Endothelial cell of umbilical vein (primary cell): ENCODE measurements at regions not wholly inside any gene's neighbourhood (a gene's known extent, or its start where the extent isn't known, plus 50 kb on each side); places are given as distances from the start of the nearest gene placed in this dataset.

Experiments
- BruUV-seq: library from RNA; stranded (reverse); fragments of 400-500 nt; replicated peaks from 2 replicates; lab custom pipeline; 2021; lab: Mats Ljungman, UMichigan
- CTCF ChIA-PET: fragments of 300-600, 350-600 bp; sonication (Branson Sonifier 250); formaldehyde crosslinking; loops from one replicate; lab custom pipeline; 2021; ENCODE audit warnings: antibody characterized with exemption, inconsistent platforms; lab: Charles Lee
- POLR2A ChIA-PET: fragments of 300-600, 350-600 bp; sonication (Branson Sonifier 250); formaldehyde crosslinking; loops from one replicate; lab custom pipeline; 2021; ENCODE audit warnings: antibody characterized with exemption, inconsistent platforms; lab: Charles Lee
- DNase-seq: peaks from one replicate; pipeline ENCODE4 v3.0.0-alpha.2; 2011; ENCODE audit warnings: low read depth, low spot score
- FAIRE-seq: peaks from 2 replicates; lab custom pipeline; 2011; peaks lifted over from hg19 to GRCh38; lab: Jason Lieb, UNC
- H2AFZ ChIP-seq: 2 replicates; pipeline ENCODE4 v1.6.0; 2012; ENCODE audit warnings: low read depth, low read length, control low read depth, inconsistent platforms
- H3K27ac ChIP-seq: 2 replicates; pipeline ENCODE4 v1.5.1; 2011; ENCODE audit warnings: low read depth, mild to moderate bottlenecking, control low read depth, low read length, moderate library complexity; ENCODE audit not compliant: insufficient read depth
- H3K27me3 ChIP-seq, 2 experiments: 2 replicates each; pipeline versions ENCODE4 v1.6.0 to v1.6.1; 2011; ENCODE audit warnings: low read length in 2 of 2, mixed read lengths in 1 of 2; ENCODE audit not compliant: control insufficient read depth in 2 of 2, insufficient read depth in 2 of 2
- H3K36me3 ChIP-seq, 2 experiments: 2 replicates in 1 of 2; 3 replicates in 1 of 2; pipeline ENCODE4 v1.5.1; 2011; ENCODE audit warnings: low read length in 2 of 2, mild to moderate bottlenecking in 1 of 2, moderate library complexity in 1 of 2; ENCODE audit not compliant: control insufficient read depth in 2 of 2, insufficient read depth in 2 of 2; ENCODE audit errors: extremely low read depth in 1 of 2
- H3K4me1 ChIP-seq: 3 replicates; pipeline ENCODE4 v1.5.1; 2011; ENCODE audit warnings: mild to moderate bottlenecking, low read length; ENCODE audit not compliant: control insufficient read depth, insufficient read depth; ENCODE audit errors: extremely low read depth
- H3K4me2 ChIP-seq: 2 replicates; pipeline ENCODE4 v1.6.1; 2011; ENCODE audit warnings: low read length, control low read depth, mixed read lengths; ENCODE audit not compliant: insufficient read depth
- H3K4me3 ChIP-seq, 3 experiments: fragments of 200-600 bp in 1 of 3; sonication (generic), shearing (Covaris generic) in 1 of 3; replicated peaks in 1 of 3; 2 replicates each; pipeline ENCODE4 v1.5.1; 2011 to 2016; ENCODE audit warnings: control low read depth in 3 of 3, low read length in 3 of 3, mild to moderate bottlenecking in 2 of 3, inconsistent platforms in 1 of 3, low read depth in 1 of 3, moderate library complexity in 1 of 3; ENCODE audit not compliant: insufficient read depth in 1 of 3
- H3K79me2 ChIP-seq: 2 replicates; pipeline ENCODE4 v1.6.0; 2012; ENCODE audit warnings: low read length, inconsistent platforms; ENCODE audit not compliant: control insufficient read depth, insufficient read depth
- H3K9ac ChIP-seq: replicated peaks from 2 replicates; pipeline ENCODE3; 2011; ENCODE audit warnings: low read length, control low read depth; ENCODE audit not compliant: insufficient read depth; ENCODE audit errors: extremely low read depth
- H3K9me1 ChIP-seq: replicated peaks from 3 replicates; pipeline ENCODE4 v1.6.0; 2011; ENCODE audit warnings: mild to moderate bottlenecking, low read length; ENCODE audit not compliant: control insufficient read depth, insufficient read depth; ENCODE audit errors: extremely low read depth
- H3K9me3 ChIP-seq: replicated peaks from 2 replicates; pipeline ENCODE4 v1.5.1; 2012; ENCODE audit warnings: low read length, inconsistent platforms; ENCODE audit not compliant: control insufficient read depth, insufficient read depth
- H4K20me1 ChIP-seq: replicated peaks from 2 replicates; pipeline ENCODE3; 2011; ENCODE audit warnings: mild to moderate bottlenecking, low read length; ENCODE audit not compliant: control insufficient read depth, insufficient read depth; ENCODE audit errors: extremely low read depth
- EZH2 ChIP-seq: IDR thresholded peaks from 2 replicates; pipeline ENCODE4 v1.6.1; 2012; ENCODE audit warnings: borderline replicate concordance, low read depth, mild to moderate bottlenecking, moderate library complexity, low read length, inconsistent platforms; ENCODE audit not compliant: severe bottlenecking
- FOS ChIP-seq: IDR thresholded peaks from 2 replicates; pipeline ENCODE4 v1.6.1; 2011; ENCODE audit warnings: mild to moderate bottlenecking, low read length, moderate library complexity, borderline replicate concordance; ENCODE audit not compliant: insufficient read depth
- GATA2 ChIP-seq: IDR thresholded peaks from 2 replicates; pipeline ENCODE4 v1.7.0; 2011; ENCODE audit warnings: low read depth, mild to moderate bottlenecking, moderate library complexity, mixed read lengths, low read length; ENCODE audit not compliant: insufficient read length, insufficient read depth
- JUN ChIP-seq: IDR thresholded peaks from 2 replicates; pipeline ENCODE4 v1.6.1; 2011; ENCODE audit warnings: borderline replicate concordance, low read depth; ENCODE audit not compliant: insufficient read length, insufficient read depth
- MYC ChIP-seq: IDR thresholded peaks from one replicate; pipeline ENCODE4 v1.6.1; 2011; ENCODE audit warnings: mild to moderate bottlenecking, low read depth, low read length
- POLR2A ChIP-seq: IDR thresholded peaks from 2 replicates; pipeline ENCODE4 v1.6.1; 2012; ENCODE audit warnings: low read depth, mild to moderate bottlenecking, control low read depth, low read length
- POLR2AphosphoS5 ChIP-seq: IDR thresholded peaks from 2 replicates; pipeline ENCODE4 v1.6.1; 2012; ENCODE audit warnings: low read depth, mild to moderate bottlenecking, control low read depth, low read length, moderate library complexity; ENCODE audit not compliant: insufficient read depth
- dilution Hi-C: fragments of 300-500 bp; cut with MboI; formaldehyde crosslinking; loops from one replicate; pipeline ENCODE4 v1.15.0; 2019; ENCODE audit warnings: low sequenced_read_pairs; ENCODE audit not compliant: extremely low pct_ligation_motif_present
- intact Hi-C: fragments of 100-400 bp; cut with micrococcal nuclease; formaldehyde crosslinking; loops from one replicate; pipeline ENCODE4 v1.10.0; 2022
- TF ChIP-seq, protein P1 (sequence below): IDR thresholded peaks from 2 replicates; pipeline ENCODE4 v1.6.1; 2011; ENCODE audit not compliant: insufficient read depth, insufficient read length
- TF ChIP-seq, protein P2 (sequence below), 2 donors: IDR thresholded peaks; 1 replicate in 1 of 2; 2 replicates in 1 of 2; pipeline ENCODE4 v1.5.1; 2011; ENCODE audit warnings: low read length in 2 of 2, mild to moderate bottlenecking in 2 of 2, moderate library complexity in 2 of 2, control low read depth in 1 of 2, inconsistent platforms in 1 of 2, low read depth in 1 of 2; ENCODE audit not compliant: insufficient read depth in 1 of 2; ENCODE audit errors: extremely low read depth in 1 of 2

DNA sequence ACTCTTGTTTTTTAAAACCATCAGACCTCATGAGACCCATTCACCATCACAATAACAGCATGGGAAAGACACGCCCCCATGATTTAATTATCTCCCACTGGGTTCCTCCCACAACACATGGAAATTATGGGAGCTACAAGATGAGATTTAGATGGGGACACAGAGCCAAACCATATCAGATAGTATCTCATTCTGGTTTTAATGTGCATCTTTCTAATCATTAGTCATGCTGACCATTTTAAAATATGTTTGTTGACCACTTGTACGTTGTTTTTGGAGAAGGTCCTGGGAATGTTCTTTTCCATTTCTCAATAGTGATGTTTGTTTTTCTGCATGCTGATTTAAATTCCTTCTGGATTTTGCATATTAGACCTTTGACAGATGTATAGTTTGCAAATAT, 119.0 kb downstream of the RTL3 start:
- H3K27ac ChIP-seq, result no peak overlapping the region
- intact Hi-C loops (no loop called here), dilution Hi-C loops (no loop called here)
- H3K4me3 ChIP-seq, result no peak overlapping the region
- no peaks in the 10 kb centered on the region for H3K79me2 ChIP-seq
- no peaks in the 10 kb centered on the region for H3K27me3 ChIP-seq
- ChIA-PET CTCF (no interaction called here), POLR2A (no interaction called here)
- no peaks in the 10 kb centered on the region for H4K20me1 ChIP-seq
- H2AFZ ChIP-seq, result no peak overlapping the region
- FAIRE-seq, result no peak
- H3K4me1 ChIP-seq, result no peaks in the 10 kb centered on the region
- H3K9me1 ChIP-seq, result no peaks in the 10 kb centered on the region
- no TSS peak for BruUV-seq
- H3K36me3 ChIP-seq, result no peaks in the 10 kb centered on the region
- no peak overlapping the region for H3K9ac ChIP-seq
- no peak for TF ChIP-seq POLR2AphosphoS5
- no peak for TF ChIP-seq EZH2
- TF ChIP-seq FOS, result no peak
- TF ChIP-seq JUN, result no peak
- TF ChIP-seq GATA2, result no peak
- no peak for TF ChIP-seq POLR2A
- TF ChIP-seq MYC, result no peak
- TF ChIP-seq, protein P1, sequence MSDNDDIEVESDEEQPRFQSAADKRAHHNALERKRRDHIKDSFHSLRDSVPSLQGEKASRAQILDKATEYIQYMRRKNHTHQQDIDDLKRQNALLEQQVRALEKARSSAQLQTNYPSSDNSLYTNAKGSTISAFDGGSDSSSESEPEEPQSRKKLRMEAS, result no peak
- TF ChIP-seq, protein P2, sequence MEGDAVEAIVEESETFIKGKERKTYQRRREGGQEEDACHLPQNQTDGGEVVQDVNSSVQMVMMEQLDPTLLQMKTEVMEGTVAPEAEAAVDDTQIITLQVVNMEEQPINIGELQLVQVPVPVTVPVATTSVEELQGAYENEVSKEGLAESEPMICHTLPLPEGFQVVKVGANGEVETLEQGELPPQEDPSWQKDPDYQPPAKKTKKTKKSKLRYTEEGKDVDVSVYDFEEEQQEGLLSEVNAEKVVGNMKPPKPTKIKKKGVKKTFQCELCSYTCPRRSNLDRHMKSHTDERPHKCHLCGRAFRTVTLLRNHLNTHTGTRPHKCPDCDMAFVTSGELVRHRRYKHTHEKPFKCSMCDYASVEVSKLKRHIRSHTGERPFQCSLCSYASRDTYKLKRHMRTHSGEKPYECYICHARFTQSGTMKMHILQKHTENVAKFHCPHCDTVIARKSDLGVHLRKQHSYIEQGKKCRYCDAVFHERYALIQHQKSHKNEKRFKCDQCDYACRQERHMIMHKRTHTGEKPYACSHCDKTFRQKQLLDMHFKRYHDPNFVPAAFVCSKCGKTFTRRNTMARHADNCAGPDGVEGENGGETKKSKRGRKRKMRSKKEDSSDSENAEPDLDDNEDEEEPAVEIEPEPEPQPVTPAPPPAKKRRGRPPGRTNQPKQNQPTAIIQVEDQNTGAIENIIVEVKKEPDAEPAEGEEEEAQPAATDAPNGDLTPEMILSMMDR (IDR thresholded peaks at IDR 0.05; ENCODE audit: extremely low read depth in 1 of 2, insufficient read depth in 1 of 2, low read depth in 1 of 2, low read length in 2 of 2), result no peak
- no peak overlapping the region for H3K4me2 ChIP-seq
- DNase-seq, result no peak
- H3K9me3 ChIP-seq, result no peaks in the 10 kb centered on the region
